ENCODE measurements at regions not wholly inside any gene's neighbourhood (a gene's known extent, or its start where the extent isn't known, plus 50 kb on each side); places are given as distances from the start of the nearest gene placed in this dataset.

- TF ChIP-seq CTCF (IDR thresholded peaks at IDR 0.05) (no peak), POLR2A (IDR thresholded peaks at IDR 0.05) (no peak)
- no peak for DNase-seq
- no peaks in the 10 kb centered on the region for H3K9me3 ChIP-seq
- H3K36me3 ChIP-seq, result no peaks in the 10 kb centered on the region
- no peak overlapping the region for H3K27ac ChIP-seq
- no peaks in the 10 kb centered on the region for H3K4me1 ChIP-seq
- no peaks in the 10 kb centered on the region for H3K27me3 ChIP-seq
- no peak overlapping the region for H3K4me3 ChIP-seq
These were observed 357.1 kb downstream of the LTN1 start for GRCh38 chr21:28635541-28635940.

GRCh38 chr21:28633839-28634555, 358.7 kb downstream of the LTN1 start:
- H3K27ac ChIP-seq, result no peak overlapping the region
- H3K27me3 ChIP-seq, result no peaks in the 10 kb centered on the region
- TF ChIP-seq CTCF (IDR thresholded peaks at IDR 0.05), result no peak
- TF ChIP-seq POLR2A (IDR thresholded peaks at IDR 0.05), result no peak
- H3K4me1 ChIP-seq, result no peaks in the 10 kb centered on the region
- H3K9me3 ChIP-seq, result no peaks in the 10 kb centered on the region
- no peaks in the 10 kb centered on the region for H3K36me3 ChIP-seq
- H3K4me3 ChIP-seq, result no peak overlapping the region
- DNase-seq, result no peak

GRCh38 chr21:28632755-28633408, 359.8 kb downstream of the LTN1 start:
- Histone ChIP-seq H3K4me3 (no peak overlapping the region), H3K27ac (peak overlapping the region in 3 of 4 donors; percentile 13 to 29 (median 17)), H3K4me1 (no peaks in the 10 kb centered on the region), H3K27me3 (no peaks in the 10 kb centered on the region), H3K36me3 (no peaks in the 10 kb centered on the region), H3K9me3 (no peaks in the 10 kb centered on the region)
- no peak for DNase-seq
- no peak for TF ChIP-seq CTCF (IDR thresholded peaks at IDR 0.05)
- no peak for TF ChIP-seq POLR2A (IDR thresholded peaks at IDR 0.05)

- no peak for DNase-seq
- Histone ChIP-seq H3K4me3 (no peak overlapping the region), H3K9me3 (no peaks in the 10 kb centered on the region), H3K27me3 (no peaks in the 10 kb centered on the region), H3K4me1 (no peaks in the 10 kb centered on the region), H3K27ac (no peak overlapping the region), H3K36me3 (no peaks in the 10 kb centered on the region)
- TF ChIP-seq POLR2A (IDR thresholded peaks at IDR 0.05) (no peak), CTCF (IDR thresholded peaks at IDR 0.05) (no peak)
These were observed 365.0 kb downstream of the LTN1 start for GRCh38 chr21:28627691-28628090.

GRCh38 chr21:28627261-28627660, 365.4 kb downstream of the LTN1 start:
- Histone ChIP-seq H3K27me3 (no peaks in the 10 kb centered on the region), H3K9me3 (no peaks in the 10 kb centered on the region), H3K4me3 (no peak overlapping the region), H3K27ac (no peak overlapping the region), H3K4me1 (no peaks in the 10 kb centered on the region), H3K36me3 (no peaks in the 10 kb centered on the region)
- no peak for DNase-seq
- TF ChIP-seq POLR2A (IDR thresholded peaks at IDR 0.05) (no peak), CTCF (IDR thresholded peaks at IDR 0.05) (no peak)
